ENCODE measurements at regions not wholly inside any gene's neighbourhood (a gene's known extent, or its start where the extent isn't known, plus 50 kb on each side); places are given as distances from the start of the nearest gene placed in this dataset.

GRCh38 chr17:36661047-36661666, 59.8 kb downstream of the MRM1 start:
- TF ChIP-seq CTCF (IDR thresholded peaks at IDR 0.05), result no peak
- no peak for TF ChIP-seq POLR2A (IDR thresholded peaks at IDR 0.05)
- TF ChIP-seq EP300 (IDR thresholded peaks at IDR 0.05), result no peak
